GM19025 (cell line): ENCODE measurements at regions not wholly inside any gene's neighbourhood (a gene's known extent, or its start where the extent isn't known, plus 50 kb on each side); places are given as distances from the start of the nearest gene placed in this dataset.

ENCODE experiments used
- ATAC-seq: cut with Tn5 transposase; IDR thresholded peaks from one replicate; pipeline ENCODE4 v1.9.1; 2021; ENCODE audit warnings: mild to moderate bottlenecking, low read depth, moderate library complexity; ENCODE audit not compliant: unreplicated experiment

DNA sequence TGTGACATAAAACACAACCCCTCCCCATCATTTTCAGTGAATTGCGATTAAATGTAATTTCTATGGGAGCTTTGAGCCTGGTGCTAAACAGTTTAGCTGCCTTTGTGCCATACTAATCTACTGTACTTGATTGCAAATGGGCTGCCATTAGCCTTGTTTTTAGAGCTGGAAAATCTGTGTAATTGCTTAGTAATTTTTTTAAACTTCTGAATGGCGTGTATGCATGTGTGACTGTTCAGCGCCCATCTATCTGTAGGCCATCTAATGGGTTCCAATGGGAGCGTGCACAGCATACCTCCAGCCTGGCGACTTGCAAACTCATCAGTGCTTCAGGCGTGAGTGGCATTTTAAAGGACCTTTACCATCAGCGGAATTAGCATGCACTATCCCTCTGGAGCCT lies 142.7 kb upstream of the KIRREL3 start:
- no peak for ATAC-seq

- ATAC-seq = no peak
Observed at GRCh38 chr11:127138613-127139012, 138.0 kb upstream of the KIRREL3 start.

DNA sequence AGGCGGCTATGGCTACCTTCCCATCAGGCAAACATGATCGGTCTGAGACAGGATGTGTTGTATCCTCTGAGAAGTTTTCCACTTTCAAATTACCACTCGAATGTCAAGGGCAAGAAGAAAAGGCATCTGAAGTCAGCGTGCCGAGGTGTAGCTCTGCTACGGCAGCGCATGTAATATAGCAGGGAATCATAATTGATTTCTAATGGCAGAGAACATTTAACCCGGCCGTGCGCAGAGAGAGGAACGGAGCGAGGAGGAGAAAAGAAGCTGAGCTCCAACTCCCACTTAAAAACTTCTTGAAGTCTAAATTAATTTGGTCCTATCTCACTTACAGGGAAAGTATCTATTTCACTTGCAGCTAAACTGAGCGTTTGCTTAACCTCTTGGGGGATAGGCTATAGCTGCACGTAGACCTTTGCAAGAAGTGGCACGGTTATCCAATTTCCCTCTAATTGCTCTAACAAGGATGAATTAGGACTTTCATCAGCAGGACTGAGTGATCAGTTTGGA lies 137.3 kb upstream of the KIRREL3 start:
- ATAC-seq = no peak

GRCh38 chr11:127136438-127136837 lies 135.9 kb upstream of the KIRREL3 start:
- no peak for ATAC-seq

GRCh38 chr11:127135256-127135655 lies 134.7 kb upstream of the KIRREL3 start:
- ATAC-seq = no peak

DNA sequence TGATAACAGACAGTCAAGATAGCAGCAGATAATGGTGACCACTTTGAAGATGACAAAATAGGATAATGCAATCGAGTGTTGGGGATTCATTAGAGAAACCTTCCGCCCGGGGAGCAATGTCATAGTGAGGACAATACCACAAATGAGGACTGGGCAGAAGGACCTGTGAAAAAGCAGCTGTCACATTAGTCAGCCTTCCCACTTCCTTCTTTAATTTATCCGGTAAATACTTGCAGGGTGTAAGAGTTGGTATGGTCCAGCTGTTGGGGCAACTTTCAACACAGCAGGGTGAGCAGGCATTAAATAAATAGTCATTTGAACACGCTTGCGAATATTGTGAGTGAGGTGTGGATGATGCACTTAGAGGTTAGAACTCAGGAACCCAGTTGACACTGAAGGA lies 132.5 kb upstream of the KIRREL3 start:
- no peak for ATAC-seq

DNA sequence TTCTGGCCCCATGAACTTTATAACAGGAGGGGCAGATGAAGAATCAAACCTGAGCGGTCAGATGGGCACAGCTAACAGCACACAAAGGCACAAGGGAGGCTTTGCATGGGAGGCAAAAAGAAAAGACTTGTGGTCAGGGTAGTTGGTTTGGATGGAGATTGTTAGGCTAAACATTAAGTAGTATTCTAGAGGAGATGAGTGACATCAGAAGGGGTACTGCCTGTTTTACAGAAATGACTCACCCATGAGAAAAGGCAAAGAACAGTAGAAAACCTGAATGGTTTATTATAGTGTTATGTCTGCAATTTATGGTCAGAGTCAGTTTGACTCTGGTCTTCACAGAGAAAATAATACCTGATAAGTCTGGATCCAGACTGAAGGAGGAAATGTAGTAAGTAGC lies 129.8 kb upstream of the KIRREL3 start:
- ATAC-seq = no peak

GRCh38 chr11:127126986-127127385 lies 126.4 kb upstream of the KIRREL3 start:
- ATAC-seq = no peak

DNA sequence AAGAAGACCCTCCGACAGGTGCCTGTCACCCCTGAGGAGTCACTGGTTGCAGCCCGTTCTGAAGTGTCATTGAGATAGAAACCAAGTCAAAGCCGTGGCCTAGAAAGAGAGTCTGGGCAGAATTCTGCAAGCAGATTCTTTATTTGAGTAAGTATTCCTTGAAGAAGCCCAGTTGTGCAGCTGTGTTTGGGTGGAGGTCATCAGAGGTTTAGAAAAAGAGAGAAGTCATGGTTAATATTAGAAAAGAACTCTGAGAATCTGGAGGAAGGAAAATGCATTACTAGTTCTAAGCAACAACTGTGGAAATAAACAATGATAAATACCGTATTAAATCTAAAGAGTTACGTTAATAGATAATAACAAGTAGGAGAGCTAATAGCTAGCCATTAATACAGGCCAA lies 118.8 kb upstream of the KIRREL3 start:
- ATAC-seq = no peak

GRCh38 chr11:127118811-127119210 lies 118.2 kb upstream of the KIRREL3 start:
- ATAC-seq = no peak

- no peak for ATAC-seq
Observed at GRCh38 chr11:127117231-127117739, 116.7 kb upstream of the KIRREL3 start.

DNA sequence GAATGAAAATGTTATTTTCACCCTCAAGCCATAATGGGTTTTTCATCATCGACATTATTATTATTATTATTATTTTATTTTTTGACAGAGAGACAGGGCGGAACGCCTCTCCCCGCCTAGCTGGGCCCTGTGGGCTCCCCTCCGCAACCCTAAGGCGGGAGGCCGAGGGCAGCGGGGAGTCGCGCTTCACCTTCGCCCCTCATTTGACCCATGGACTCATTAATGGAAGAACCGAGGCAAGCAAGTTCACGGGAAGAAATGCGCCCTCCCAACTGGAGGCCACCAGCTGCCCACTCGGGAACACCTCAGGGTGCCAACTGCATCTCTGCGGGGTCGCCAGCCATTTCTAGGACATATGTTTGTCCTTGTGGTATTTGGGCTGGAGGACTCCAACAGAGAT lies 115.3 kb upstream of the KIRREL3 start:
- no peak for ATAC-seq

DNA sequence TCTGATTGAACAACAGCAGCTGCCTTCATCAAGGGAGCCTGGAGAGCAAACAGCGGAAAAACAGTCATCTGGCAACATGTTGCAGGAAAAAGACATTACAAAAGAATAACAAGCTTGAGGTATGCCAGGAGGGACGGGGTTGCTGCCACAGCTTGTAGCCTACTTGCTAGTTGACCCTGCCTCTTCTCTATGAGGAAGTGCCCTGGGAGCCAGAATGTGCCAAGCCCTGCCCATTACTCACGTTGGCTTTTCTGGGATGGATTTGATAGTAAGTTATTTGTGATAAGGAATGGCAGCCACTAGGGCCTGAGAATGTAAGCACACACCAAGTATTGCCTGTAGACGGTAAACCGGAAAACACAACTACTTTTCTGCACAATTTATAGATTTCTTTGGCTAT lies 113.5 kb upstream of the KIRREL3 start:
- ATAC-seq = no peak

DNA sequence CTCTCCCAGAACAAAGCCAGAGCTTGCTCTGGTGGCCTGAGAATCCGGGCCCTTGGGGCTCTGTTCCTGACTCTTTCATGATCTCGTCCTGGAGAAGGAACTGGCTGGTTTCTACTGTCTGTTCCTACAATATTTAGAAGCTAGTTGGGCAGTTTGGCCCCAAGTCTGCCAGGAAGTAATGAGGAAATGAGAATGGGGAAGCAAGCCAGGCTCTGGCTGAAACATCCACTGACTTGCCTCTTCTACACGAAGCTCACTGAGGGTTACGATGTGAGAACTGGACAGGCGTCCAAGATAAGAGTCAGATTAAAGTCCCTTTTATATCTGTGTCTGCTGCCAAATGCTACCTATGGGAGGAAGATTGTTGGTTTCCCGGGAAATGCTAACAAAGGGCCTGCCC lies 110.0 kb upstream of the KIRREL3 start:
- ATAC-seq = no peak

DNA sequence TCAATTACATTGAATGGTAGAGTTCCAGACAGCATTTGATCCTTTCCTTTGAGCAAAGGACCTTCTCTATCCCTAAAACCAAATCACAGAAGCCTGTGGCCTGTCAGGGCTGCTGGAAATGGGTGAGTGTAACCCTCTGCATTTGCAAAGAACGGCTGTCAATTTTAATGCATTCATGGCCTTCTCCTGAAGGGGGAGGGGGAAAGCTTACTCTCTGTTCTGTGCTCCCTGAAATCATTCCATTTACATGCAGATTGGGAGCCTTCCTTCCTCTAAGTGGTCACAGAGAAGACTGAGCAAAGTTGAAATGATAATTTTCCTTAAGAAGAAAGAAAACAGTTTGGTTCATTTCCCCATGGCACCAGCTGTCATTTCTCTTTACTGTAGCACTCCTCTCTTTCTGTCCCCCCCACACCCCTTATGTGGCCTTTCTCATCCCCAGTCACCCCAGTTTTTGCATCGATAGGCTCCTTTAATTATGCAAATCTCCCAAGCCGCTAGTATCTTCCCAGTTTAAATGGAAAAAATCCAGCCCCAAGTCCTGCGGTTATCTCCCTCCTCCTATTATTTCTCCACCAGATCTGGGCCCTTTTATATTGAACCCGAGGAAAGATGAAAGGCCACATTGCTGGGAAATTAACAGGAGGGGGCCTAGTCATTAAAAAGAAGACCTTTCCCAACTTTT lies 109.4 kb upstream of the KIRREL3 start:
- no peak for ATAC-seq

DNA sequence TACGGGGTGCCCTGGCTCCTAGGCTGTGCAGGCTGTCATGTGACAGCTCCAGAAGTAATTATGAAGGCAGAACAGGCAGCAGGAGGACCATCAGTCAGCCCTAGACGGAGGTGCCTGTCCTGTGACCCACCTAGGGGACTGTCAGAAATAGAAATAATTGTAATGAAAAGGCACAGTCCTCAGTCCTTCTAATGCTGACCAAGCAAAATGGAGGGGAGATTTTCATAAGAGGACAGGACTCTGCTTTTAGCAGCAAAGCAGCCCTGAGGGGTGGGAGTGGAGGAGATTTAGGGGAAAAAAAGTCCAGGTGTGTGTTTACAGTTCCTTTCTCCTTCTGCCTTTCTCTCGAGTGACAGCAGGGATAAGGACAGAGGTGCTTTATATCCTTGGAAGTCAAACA lies 108.3 kb upstream of the KIRREL3 start:
- no peak for ATAC-seq

DNA sequence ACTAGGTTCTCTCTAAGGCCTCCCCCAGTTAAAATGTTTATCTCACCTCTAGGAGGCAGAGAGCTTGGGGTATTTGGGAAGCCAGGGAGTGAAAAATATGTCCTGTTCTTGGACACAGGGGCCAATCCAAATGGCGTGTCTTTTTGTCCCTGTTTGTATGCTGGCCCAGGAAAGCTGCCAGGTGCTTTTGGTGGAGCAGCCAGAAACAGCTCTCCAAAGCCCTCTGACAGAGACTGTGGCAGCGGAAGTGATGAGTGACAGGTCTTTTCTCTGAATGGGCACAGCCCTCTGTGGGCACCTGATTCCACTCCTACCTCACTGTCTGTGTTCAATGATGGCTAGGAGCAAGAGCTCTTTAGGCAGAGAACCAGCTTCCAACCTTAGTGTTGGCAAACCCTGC lies 106.4 kb upstream of the KIRREL3 start:
- no peak for ATAC-seq

- no peak for ATAC-seq
Observed at GRCh38 chr11:127105593-127106541, 105.3 kb upstream of the KIRREL3 start.

- no peak for ATAC-seq
Observed at GRCh38 chr11:127103586-127104388, 103.2 kb upstream of the KIRREL3 start.

- no peak for ATAC-seq
Observed at GRCh38 chr11:127098684-127099083, 98.1 kb upstream of the KIRREL3 start.

GRCh38 chr11:127080735-127081134 lies 80.2 kb upstream of the KIRREL3 start:
- no peak for ATAC-seq
